Activated naive CD4-positive, alpha-beta T cell treated with anti-CD3 and anti-CD28 coated beads, Interleukin-2, amount 50 U/mL, for 72 hours (primary cell): ENCODE measurements at regions not wholly inside any gene's neighbourhood (a gene's known extent, or its start where the extent isn't known, plus 50 kb on each side); places are given as distances from the start of the nearest gene placed in this dataset.
A peak's percentile ranks its signal among the peaks of the same experiment; 100 is the strongest.

Source experiments
- ATAC-seq, 2 donors: fragments of 150-1000 bp; cut with Tn5 transposase; 2 replicates each; pipeline ENCODE4 v1.10.0; 2021; ENCODE audit warnings: mild to moderate bottlenecking in 2 of 2, moderate library complexity in 2 of 2
- DNase-seq, 2 donors: peaks; one replicate each; pipeline ENCODE4 v3.0.0; 2021 to 2022; ENCODE audit warnings: low spot score in 2 of 2
- H3K27ac Mint-ChIP-seq, 2 donors: one replicate each; pipeline ENCODE4 v1.8.0; 2022; ENCODE audit warnings: mild to moderate bottlenecking in 2 of 2, mixed read lengths in 2 of 2
- H3K36me3 Mint-ChIP-seq, 2 donors: one replicate each; pipeline ENCODE4 v1.8.0; 2022; ENCODE audit warnings: mixed read lengths in 2 of 2
- H3K9me3 Mint-ChIP-seq, 2 donors: one replicate each; pipeline ENCODE4 v1.8.0; 2022; ENCODE audit warnings: mixed read lengths in 2 of 2

GRCh38 chr6:72524011-72524645 lies 97.7 kb upstream of the KCNQ5 start:
- no peak overlapping the region for H3K27ac Mint-ChIP-seq
- no peaks in the 10 kb centered on the region for H3K9me3 Mint-ChIP-seq
- ATAC-seq (peak in 1 of 2 donors; percentile 59), DNase-seq (no peak)
- no peaks in the 10 kb centered on the region for H3K36me3 Mint-ChIP-seq

DNA sequence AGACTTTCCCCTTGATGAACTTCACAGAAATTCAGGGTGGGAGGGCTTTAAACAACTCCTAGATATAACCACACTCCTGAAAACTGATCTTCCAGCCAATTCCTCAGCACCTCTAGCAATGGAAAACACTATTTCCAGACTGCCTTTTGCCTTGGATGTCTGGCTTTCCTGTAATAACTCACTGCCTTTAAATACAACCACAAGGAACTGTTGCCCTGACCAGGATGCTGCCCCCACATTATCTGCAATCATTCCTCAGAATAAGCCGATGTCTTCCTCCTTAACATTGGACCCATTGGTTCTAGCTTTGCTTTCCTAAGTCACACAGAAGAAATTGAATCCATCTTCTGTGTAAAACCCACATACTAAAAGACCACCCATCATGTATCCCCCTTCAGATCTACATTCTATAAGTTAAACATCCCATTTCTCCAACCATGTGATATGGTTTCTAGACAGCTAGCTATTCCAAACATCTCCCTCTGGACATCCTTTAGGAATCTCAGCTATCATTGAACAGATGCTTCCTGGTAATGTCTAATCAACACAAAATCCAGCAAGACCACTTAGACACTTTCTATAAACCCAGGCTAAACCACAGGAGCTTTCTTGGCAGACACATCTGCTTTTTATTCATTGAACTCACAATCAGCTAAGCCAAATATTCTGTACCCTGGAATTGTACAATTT lies 95.9 kb upstream of the KCNQ5 start:
- DNase-seq (no peak), ATAC-seq (no peak)
- no peak overlapping the region for H3K27ac Mint-ChIP-seq
- H3K9me3 Mint-ChIP-seq: no peaks in the 10 kb centered on the region
- no peaks in the 10 kb centered on the region for H3K36me3 Mint-ChIP-seq

DNA sequence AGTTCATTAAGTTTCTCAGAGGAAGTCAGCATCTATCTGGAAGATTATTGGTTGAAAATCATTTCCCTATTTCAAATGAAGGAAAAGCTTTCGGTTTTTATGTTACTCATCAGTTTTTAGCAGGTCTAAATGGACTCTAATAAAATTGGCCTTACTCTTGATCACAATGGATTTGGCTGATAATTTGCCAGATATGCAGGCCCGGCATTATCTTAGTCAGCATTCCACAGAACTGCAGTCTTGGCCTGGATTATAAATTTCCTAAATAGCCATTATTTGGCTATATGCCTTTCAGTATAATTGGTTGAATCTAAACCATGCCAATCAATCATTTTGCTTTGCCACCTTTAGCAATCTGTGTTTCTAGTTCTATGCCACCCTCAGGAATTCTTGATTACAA lies 91.7 kb upstream of the KCNQ5 start:
- ATAC-seq: no peak

DNA sequence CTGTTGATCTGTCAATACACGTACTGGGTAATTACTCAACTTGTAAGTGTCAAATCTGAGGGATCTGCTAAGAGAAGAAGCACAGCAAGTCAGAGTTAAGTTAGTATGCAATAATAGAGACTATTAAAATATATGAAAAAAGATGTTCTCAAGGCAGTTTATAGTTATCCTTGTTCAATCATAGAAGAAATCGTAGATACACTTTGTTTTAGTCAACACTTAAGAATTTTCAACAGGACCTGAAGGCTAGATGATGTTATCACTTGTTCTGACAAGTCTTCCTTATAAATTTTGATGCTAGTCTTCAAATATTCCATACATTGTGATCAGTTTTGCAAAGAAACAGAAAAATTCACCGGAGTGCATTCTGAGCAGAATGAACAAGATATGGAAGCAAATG lies 91.1 kb upstream of the KCNQ5 start:
- Mint-ChIP-seq H3K36me3 (no peaks in the 10 kb centered on the region), H3K27ac (no peak overlapping the region), H3K9me3 (no peaks in the 10 kb centered on the region)
- ATAC-seq (no peak), DNase-seq (no peak)

More for the DNA sequence above, 91.7 kb upstream of the KCNQ5 start:
- no peak for DNase-seq
- H3K27ac Mint-ChIP-seq: no peak overlapping the region
- no peaks in the 10 kb centered on the region for H3K36me3 Mint-ChIP-seq
- no peaks in the 10 kb centered on the region for H3K9me3 Mint-ChIP-seq

- ATAC-seq (no peak), DNase-seq (no peak)
- Mint-ChIP-seq H3K27ac (no peak overlapping the region), H3K36me3 (no peaks in the 10 kb centered on the region), H3K9me3 (no peaks in the 10 kb centered on the region)
Observed at GRCh38 chr6:72533606-72534005, 88.3 kb upstream of the KCNQ5 start.

GRCh38 chr6:72534236-72534635 lies 87.6 kb upstream of the KCNQ5 start:
- DNase-seq: no peak
- no peak for ATAC-seq
- H3K27ac Mint-ChIP-seq: no peak overlapping the region
- H3K36me3 Mint-ChIP-seq: no peaks in the 10 kb centered on the region
- H3K9me3 Mint-ChIP-seq: no peaks in the 10 kb centered on the region

DNA sequence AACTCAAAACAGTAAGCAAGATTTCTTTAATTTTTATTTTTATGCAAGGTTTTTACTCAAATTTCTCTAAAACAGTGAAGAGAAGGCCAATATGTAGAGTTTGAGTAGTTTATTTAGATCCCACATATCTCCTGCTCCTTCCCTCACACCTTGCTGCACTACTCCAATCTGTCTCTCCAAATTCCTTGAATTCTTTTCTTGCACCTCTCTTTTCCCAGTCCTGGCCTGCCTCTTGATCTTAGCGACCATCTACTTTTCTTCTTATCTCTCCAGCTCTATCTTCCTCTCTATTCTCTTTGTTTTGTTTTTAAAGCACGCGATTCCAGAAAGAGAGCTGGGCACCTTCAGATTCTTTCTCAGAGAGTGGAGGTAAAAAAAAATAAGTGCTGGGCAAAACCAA lies 86.7 kb upstream of the KCNQ5 start:
- DNase-seq (no peak), ATAC-seq (no peak)
- H3K27ac Mint-ChIP-seq: no peak overlapping the region
- H3K9me3 Mint-ChIP-seq: peaks cover 5 to 6% of the 10 kb centered on the region in 2 donors
- peaks cover 0 to 5% of the 10 kb centered on the region in 2 donors for H3K36me3 Mint-ChIP-seq

DNA sequence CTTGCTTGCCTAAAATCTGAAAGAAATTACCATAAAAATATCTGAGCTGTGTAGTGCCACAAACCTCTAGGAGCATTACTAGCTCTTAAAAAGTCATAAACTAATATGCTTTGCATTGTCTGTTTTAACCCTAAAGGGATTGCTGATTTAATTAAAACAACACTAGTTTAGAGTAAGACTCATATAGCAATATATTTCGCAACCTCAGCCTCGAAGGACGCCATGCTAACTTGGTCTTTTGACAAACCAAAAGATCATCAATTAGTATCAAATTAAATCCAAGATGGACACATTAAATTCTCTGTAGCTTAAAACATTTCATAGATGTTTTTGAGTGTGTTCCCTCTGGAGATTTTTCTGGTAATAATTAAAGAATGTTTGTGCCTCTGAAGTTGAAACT lies 74.8 kb upstream of the KCNQ5 start:
- no peak for ATAC-seq
- no peak overlapping the region for H3K27ac Mint-ChIP-seq
- peaks cover 2 to 6% of the 10 kb centered on the region in 2 donors for H3K36me3 Mint-ChIP-seq
- DNase-seq: no peak
- H3K9me3 Mint-ChIP-seq: peaks cover under 1 to 5% of the 10 kb centered on the region in 2 donors

- no peaks in the 10 kb centered on the region for H3K36me3 Mint-ChIP-seq
- no peaks in the 10 kb centered on the region for H3K9me3 Mint-ChIP-seq
- ATAC-seq (no peak), DNase-seq (no peak)
- no peak overlapping the region for H3K27ac Mint-ChIP-seq
Observed at GRCh38 chr6:72551470-72551869, 70.4 kb upstream of the KCNQ5 start.

GRCh38 chr6:72552938-72553337 lies 68.9 kb upstream of the KCNQ5 start:
- H3K36me3 Mint-ChIP-seq: no peaks in the 10 kb centered on the region
- H3K9me3 Mint-ChIP-seq: no peaks in the 10 kb centered on the region
- DNase-seq (no peak), ATAC-seq (no peak)
- H3K27ac Mint-ChIP-seq: no peak overlapping the region

DNA sequence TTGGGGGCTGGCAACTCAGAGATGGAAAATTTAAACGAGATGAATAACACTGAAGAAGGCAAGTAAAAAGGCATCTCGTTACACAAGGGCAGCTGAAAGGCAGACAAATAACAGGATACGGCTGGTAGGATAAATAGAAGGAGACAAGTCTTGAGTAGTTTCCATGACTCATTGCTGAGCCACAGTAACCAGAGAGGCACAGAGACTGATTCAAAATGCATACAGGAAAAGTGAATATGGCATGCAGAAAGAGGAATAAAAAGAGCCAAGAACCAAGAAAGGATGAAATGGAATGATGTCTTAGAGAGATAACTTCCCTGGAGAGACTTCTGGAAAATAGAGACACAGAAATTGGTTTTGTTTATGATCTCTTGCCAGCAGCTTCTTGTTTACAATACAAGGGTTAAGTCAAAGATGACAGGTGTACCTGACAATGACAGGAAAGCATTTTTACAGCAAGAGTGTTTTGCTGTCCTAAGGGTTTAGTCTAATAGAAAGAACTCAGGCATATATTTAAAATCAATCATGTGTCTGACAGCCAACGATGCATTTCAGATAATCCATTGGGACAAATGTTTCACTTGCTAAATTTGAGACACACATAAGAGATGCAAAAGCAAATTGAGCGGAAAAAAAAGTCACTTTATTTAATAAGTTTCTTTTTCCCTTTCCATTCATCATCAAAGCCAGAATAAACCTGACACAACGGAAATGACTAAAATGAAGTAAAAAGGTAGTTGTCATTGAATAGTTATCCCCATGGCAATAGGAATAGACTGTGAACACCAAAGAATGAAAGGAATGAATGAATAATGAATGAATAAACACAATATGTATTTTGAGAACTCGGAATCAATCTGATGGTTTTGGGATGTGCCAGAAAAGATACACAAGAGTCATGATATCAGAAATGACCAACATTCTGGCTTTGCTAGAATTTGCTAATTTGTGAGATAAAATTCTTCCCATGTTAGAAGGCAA lies 68.0 kb upstream of the KCNQ5 start:
- ATAC-seq (peak; percentile 70 to 93), DNase-seq (peak in 1 of 2 donors; percentile 7)
- no peaks in the 10 kb centered on the region for H3K9me3 Mint-ChIP-seq
- no peaks in the 10 kb centered on the region for H3K36me3 Mint-ChIP-seq
- H3K27ac Mint-ChIP-seq: no peak overlapping the region

DNA sequence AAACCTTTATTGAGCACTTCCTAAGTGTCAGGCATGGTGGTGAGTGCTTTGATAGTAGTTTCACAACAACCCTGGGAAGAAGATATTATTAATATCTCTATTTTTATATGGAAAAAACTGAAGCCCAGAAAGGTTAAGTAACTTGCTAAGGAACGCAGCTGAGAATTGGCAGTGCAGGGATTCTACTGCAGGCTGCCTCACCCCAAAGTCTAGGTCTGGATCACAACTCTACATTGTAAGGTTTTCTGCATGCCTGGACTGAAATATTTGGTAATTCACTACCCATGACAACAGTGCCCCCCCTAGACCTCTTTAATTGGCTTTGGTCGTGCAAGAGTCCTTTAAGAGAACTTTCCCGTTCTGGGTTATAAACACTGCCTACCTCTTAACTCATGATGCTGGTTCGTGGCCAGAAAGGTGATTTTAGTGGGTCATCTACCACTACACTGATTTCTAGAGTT lies 67.1 kb upstream of the KCNQ5 start:
- DNase-seq (no peak), ATAC-seq (no peak)
- Mint-ChIP-seq H3K36me3 (no peaks in the 10 kb centered on the region), H3K9me3 (no peaks in the 10 kb centered on the region), H3K27ac (no peak overlapping the region)

GRCh38 chr6:72559067-72559466 lies 62.8 kb upstream of the KCNQ5 start:
- H3K36me3 Mint-ChIP-seq: no peaks in the 10 kb centered on the region
- H3K9me3 Mint-ChIP-seq: no peaks in the 10 kb centered on the region
- no peak for DNase-seq
- H3K27ac Mint-ChIP-seq: no peak overlapping the region
- ATAC-seq: no peak

- Mint-ChIP-seq H3K27ac (no peak overlapping the region), H3K36me3 (no peaks in the 10 kb centered on the region), H3K9me3 (no peaks in the 10 kb centered on the region)
- DNase-seq: no peak
- no peak for ATAC-seq
Observed at GRCh38 chr6:72559555-72559954, 62.3 kb upstream of the KCNQ5 start.

GRCh38 chr6:72560721-72561593 lies 60.9 kb upstream of the KCNQ5 start:
- H3K27ac Mint-ChIP-seq: no peak overlapping the region
- no peaks in the 10 kb centered on the region for H3K36me3 Mint-ChIP-seq
- no peaks in the 10 kb centered on the region for H3K9me3 Mint-ChIP-seq
- no peak for DNase-seq
- no peak for ATAC-seq

GRCh38 chr6:72561629-72562028 lies 60.2 kb upstream of the KCNQ5 start:
- no peaks in the 10 kb centered on the region for H3K36me3 Mint-ChIP-seq
- DNase-seq: no peak
- ATAC-seq: no peak
- H3K9me3 Mint-ChIP-seq: no peaks in the 10 kb centered on the region
- no peak overlapping the region for H3K27ac Mint-ChIP-seq
